GM19023 (cell line): ENCODE measurements at regions not wholly inside any gene's neighbourhood (a gene's known extent, or its start where the extent isn't known, plus 50 kb on each side); places are given as distances from the start of the nearest gene placed in this dataset.
A peak's percentile ranks its signal among the peaks of the same experiment; 100 is the strongest.
"Not testable (repeated sequence)": the region's sequence is repeated elsewhere in the genome, so short reads cannot be mapped to it uniquely, and the experiment has no call there.

ENCODE experiments used
- ATAC-seq: cut with Tn5 transposase; IDR thresholded peaks from one replicate; pipeline ENCODE4 v1.9.1; 2021; ENCODE audit warnings: mild to moderate bottlenecking, moderate library complexity; ENCODE audit not compliant: unreplicated experiment

DNA sequence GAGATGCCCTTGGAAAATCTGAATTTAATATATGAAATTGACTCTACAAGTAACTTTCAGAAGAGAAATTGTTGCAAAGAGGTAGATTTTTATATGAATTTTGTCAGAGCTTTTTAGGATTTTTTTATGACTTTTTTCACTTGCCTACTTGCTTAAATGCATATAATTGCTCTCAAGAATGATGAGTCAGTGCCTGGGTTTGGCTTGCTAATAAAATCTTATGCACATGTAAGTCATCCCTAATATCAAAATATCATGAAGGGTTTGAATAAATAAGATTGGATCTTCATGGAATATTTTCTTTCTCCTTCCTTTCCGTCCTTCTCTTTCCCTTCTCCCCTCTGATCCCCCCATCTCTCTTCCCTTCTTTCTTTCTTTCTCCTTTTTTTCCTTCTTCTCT, 354.1 kb downstream of the TXNL1 start:
- ATAC-seq: no peak

- no peak for ATAC-seq
These were observed 355.1 kb downstream of the TXNL1 start for GRCh38 chr18:56283316-56283715.

DNA sequence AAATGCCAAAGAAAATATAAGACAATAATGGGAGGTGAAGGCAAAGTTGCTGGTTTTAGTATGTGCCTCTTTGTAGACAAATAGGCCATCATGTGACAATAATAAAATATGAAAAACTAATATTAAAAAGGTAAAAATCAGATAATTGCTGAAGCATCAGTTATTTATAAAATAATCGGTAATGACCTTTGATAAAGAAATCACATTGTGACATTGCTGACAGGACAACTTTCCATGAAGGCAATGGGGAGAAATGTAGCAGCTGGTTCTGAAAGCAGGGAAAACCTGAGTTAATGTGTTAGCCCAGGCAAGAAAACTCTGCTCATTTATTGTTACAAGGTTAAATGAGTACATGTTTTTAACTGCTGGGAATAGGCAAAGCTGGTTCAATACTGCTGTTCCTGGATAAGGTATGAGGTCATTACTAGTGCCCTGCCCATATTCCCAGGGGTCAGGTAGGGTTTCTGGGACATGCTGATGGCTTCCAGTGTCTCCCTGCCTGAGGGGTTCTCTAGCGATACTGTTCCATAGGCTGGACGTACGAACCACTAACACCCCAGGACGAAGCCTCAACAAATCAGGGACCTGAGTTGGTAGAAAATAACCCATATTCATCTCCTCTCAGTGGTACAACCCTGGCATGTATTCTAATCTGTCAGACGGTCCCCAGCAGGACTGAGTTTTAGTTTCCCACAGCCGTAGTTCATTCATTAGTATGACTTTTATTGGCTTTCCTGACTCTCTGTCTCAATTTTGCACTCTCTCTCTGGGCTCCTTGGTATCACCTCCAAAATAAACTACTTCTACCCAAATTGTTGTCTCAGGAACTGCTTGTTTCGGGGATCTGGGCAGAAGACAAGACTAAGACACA, 355.9 kb downstream of the TXNL1 start:
- no peak for ATAC-seq

- ATAC-seq: not testable (repeated sequence)
These were observed 358.6 kb downstream of the TXNL1 start for GRCh38 chr18:56279816-56280215.

GRCh38 chr18:56278421-56279003, 359.9 kb downstream of the TXNL1 start:
- no peak for ATAC-seq

- no peak for ATAC-seq
These were observed 361.9 kb downstream of the TXNL1 start for GRCh38 chr18:56276466-56276865.

DNA sequence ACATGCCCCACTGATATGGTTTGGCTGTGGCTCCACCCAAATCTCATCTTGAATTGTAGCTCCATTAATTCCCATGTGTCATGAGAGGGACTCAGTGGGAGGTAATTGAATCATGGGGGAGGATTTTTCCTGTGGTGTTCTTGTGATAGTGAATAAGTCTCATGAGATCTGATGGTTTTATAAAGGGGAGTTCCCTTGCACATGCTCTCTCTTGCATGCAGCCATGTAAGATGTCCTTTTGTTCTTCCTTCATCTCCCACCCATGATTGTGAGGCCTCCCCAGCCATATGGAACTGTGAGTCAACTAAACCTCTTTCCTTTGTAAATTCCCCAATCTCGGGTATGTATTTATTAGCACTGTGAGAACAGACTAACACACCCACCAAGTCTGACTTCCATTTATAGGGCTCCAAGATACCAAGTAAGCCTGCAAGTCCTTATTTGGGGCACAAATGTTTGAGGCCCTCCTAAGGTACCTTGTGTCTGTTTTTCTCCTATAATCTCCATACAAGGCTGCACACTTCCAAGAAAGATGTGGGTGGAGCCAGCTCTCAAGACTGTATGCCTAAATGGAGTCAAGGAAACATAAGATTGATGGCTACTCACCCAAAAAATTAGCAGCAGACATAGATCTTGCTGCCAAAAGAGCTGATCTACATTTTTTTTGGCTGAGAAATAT, 364.7 kb downstream of the TXNL1 start:
- ATAC-seq: no peak

GRCh38 chr18:56270671-56271250, 367.6 kb downstream of the TXNL1 start:
- ATAC-seq: no peak

- no peak for ATAC-seq
These were observed 368.4 kb downstream of the TXNL1 start for GRCh38 chr18:56269958-56270357.

GRCh38 chr18:56268952-56269351, 369.4 kb downstream of the TXNL1 start:
- no peak for ATAC-seq

GRCh38 chr18:56267334-56267733, 371.1 kb downstream of the TXNL1 start:
- no peak for ATAC-seq

DNA sequence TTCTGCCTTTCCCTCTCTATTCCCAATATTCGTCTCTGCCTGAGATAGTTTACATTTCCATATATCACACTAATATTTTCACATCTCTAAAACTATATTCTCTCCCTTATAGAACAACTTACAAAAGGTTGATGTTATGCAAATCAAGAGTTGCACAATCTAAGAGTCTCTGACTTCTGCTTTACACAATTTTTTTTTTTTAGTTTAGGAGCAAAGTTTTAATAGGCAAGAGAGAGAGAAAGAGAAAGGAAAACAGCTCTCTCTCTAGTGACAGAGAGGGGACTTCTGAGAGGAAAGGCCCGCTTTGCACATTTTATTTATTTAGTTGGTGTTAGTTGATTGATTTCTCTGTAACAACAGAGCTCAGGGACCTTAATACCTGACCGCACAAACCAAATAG, 380.2 kb downstream of the TXNL1 start:
- ATAC-seq: no peak

GRCh38 chr18:56257205-56257604, 381.2 kb downstream of the TXNL1 start:
- ATAC-seq: no peak

DNA sequence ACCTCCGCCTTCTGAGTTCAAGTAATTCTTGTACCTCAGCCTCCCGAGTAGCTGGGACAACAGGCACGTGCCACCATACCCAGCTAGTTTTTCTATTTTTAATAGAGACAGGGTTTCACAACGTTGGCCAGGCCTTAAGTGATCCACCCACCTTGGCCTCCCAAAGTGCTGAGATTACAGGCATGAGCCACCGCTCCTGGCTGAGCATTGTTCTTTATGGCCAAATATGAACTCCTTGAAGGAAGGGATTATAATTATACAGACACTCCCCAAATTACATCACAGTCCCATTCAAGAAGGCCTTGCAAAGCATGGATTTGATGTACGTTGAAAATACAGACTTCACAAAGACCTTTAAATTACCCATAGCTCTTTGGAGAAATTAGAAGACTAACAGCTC, 381.7 kb downstream of the TXNL1 start:
- no peak for ATAC-seq

DNA sequence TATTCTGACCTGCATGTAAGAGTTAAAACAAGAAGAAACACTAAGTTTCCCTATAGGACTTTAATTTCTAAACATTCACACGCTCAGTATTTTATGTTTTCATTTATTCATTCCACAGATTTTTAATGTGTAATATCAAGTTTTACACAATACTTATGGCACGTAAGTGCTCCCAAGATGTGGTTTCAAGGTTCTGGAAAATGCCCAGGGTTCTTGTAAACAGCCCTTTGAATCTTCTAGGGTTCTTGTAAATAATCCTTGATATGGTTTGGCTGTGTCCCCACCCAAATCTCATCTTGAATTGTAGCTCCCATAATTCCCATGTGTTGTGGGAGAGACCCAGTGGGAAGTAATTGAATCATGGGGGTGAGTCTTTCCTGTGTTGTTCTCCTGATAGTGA, 383.0 kb downstream of the TXNL1 start:
- ATAC-seq: no peak

- ATAC-seq: no peak
These were observed 385.9 kb downstream of the TXNL1 start for GRCh38 chr18:56252456-56252855.

DNA sequence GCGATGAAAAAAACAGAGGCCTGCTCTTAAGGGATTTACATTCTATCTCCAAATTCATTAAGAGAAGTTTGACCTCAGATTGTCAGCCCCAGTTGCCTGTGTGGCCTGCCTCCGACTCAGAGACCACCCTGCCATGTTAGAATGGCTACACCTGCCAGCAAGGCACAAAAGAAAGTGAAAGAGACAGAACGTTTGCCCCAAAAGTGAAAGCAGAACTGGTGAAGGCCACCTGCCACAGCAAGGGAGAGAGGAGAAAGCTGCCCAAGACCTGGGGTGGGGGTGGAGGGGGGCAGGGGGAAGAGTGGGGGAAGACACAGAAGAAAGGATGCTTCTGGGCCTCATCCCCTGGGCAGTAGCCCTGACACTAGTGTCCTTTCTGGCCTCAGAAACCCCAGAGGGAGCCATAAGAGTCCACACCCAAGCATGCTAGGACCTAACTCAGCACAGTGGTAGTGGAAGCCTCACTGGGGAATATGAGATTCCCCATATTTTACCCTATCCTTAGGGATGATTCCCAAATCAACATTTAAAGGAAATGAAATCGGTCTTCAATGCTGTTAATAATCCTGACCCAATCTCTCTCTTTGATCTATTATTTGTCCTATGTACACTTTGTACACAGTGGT, 389.7 kb downstream of the TXNL1 start:
- ATAC-seq: peak; percentile 97

- no peak for ATAC-seq
These were observed 391.5 kb downstream of the TXNL1 start for GRCh38 chr18:56246916-56247315.

GRCh38 chr18:56245866-56246580, 392.4 kb downstream of the TXNL1 start:
- ATAC-seq: no peak

GRCh38 chr18:56240405-56240804, 398.0 kb downstream of the TXNL1 start:
- ATAC-seq: no peak
